GM12878 (cell line): ENCODE measurements at regions not wholly inside any gene's neighbourhood (a gene's known extent, or its start where the extent isn't known, plus 50 kb on each side); places are given as distances from the start of the nearest gene placed in this dataset.

Source experiments
- ATAC-seq: fragments of 200-7000 bp; cut with Tn5 transposase; 3 replicates; pipeline ENCODE4 v1.9.1; 2020; ENCODE audit warnings: mild to moderate bottlenecking, moderate library complexity
- BruUV-seq: library from RNA; stranded (reverse); fragments of 400-500 nt; replicated peaks from 2 replicates; lab custom pipeline; 2021; lab: Mats Ljungman, UMichigan
- CTCF ChIA-PET: fragments of 300-600 bp; sonication (Branson Sonifier 250); formaldehyde crosslinking; extraction: SDS; loops from one replicate; lab custom pipeline; 2021; ENCODE audit warnings: inconsistent platforms; lab: Yijun Ruan, JAX
- POLR2A ChIA-PET: fragments of 350-600 bp; formaldehyde crosslinking; extraction: SDS; loops from one replicate; lab custom pipeline; 2021; ENCODE audit warnings: inconsistent platforms; lab: Charles Lee
- RAD21 ChIA-PET: fragments of 300-600 bp; sonication (Branson Sonifier 250); formaldehyde crosslinking; loops from one replicate; lab custom pipeline; 2023; ENCODE audit warnings: antibody characterized with exemption; ENCODE audit not compliant: unreplicated experiment; lab: Charles Lee
- SMC1A ChIA-PET: fragments of 300-600 bp; sonication (Branson Sonifier 250); formaldehyde crosslinking; loops from one replicate; lab custom pipeline; 2023; ENCODE audit not compliant: unreplicated experiment, uncharacterized antibody; lab: Charles Lee
- DNase-seq: peaks from one replicate; pipeline ENCODE4 v3.0.0-alpha.2; 2011; ENCODE audit warnings: low read depth, low spot score
- FAIRE-seq: peaks from 3 replicates; lab custom pipeline; 2011; peaks lifted over from hg19 to GRCh38; lab: Jason Lieb, UNC
- H2AFZ ChIP-seq: 2 replicates; pipeline ENCODE4 v1.6.0; 2011; ENCODE audit warnings: low read depth, low read length, control low read depth; ENCODE audit not compliant: control insufficient read depth
- H3K27ac ChIP-seq: 2 replicates; pipeline ENCODE4 v1.5.1; 2011; ENCODE audit warnings: control low read depth; ENCODE audit not compliant: control insufficient read depth, insufficient read depth
- H3K27me3 ChIP-seq, 2 experiments: replicated peaks in 1 of 2; 2 replicates each; pipeline versions ENCODE4 v1.6.0 to v1.6.1; 2011; ENCODE audit warnings: low read length in 1 of 2; ENCODE audit not compliant: control insufficient read depth in 2 of 2, insufficient read depth in 2 of 2
- H3K36me3 ChIP-seq, 2 experiments: 2 replicates each; pipeline ENCODE4 v1.5.1; 2011; ENCODE audit warnings: low read length in 1 of 2; ENCODE audit not compliant: control insufficient read depth in 2 of 2, insufficient read depth in 2 of 2
- H3K4me1 ChIP-seq: 2 replicates; pipeline ENCODE4 v1.6.1; 2011; ENCODE audit warnings: mild to moderate bottlenecking, low read length, moderate library complexity, mixed read lengths; ENCODE audit not compliant: control insufficient read depth, insufficient read depth
- H3K4me2 ChIP-seq: 2 replicates; pipeline ENCODE4 v1.6.0; 2011; ENCODE audit warnings: control low read depth; ENCODE audit not compliant: control insufficient read depth, insufficient read depth
- H3K4me3 ChIP-seq: fragments of 200-600 bp; sonication (generic); 2 replicates; pipeline ENCODE4 v1.5.1; 2016
- H3K79me2 ChIP-seq: 2 replicates; pipeline ENCODE4 v1.6.0; 2011; ENCODE audit warnings: low read length; ENCODE audit not compliant: control insufficient read depth, insufficient read depth
- H3K9ac ChIP-seq: 2 replicates; pipeline ENCODE4 v1.8.0; 2011; ENCODE audit warnings: low read length, control low read depth, mixed read lengths; ENCODE audit not compliant: control insufficient read depth, insufficient read depth
- H3K9me3 ChIP-seq: replicated peaks from 3 replicates; pipeline ENCODE4 v1.5.1; 2011; ENCODE audit warnings: mild to moderate bottlenecking, low read length; ENCODE audit not compliant: control insufficient read depth, insufficient read depth
- H4K20me1 ChIP-seq: 2 replicates; pipeline ENCODE4 v1.6.0; 2011; ENCODE audit not compliant: control insufficient read depth, insufficient read depth
- CEBPZ ChIP-seq: fragments of 150-350 bp; IDR thresholded peaks from 2 replicates; pipeline ENCODE4 v1.6.1; 2016; ENCODE audit warnings: low read depth, low read length
- FOXK2 ChIP-seq: fragments of 450-650 bp; IDR thresholded peaks from 2 replicates; pipeline ENCODE4 v1.6.1; 2017; ENCODE audit warnings: mild to moderate bottlenecking, moderate library complexity
- FOXM1 ChIP-seq: IDR thresholded peaks from 2 replicates; pipeline ENCODE4 v1.6.1; 2012; ENCODE audit warnings: low read depth, mild to moderate bottlenecking, inconsistent platforms, low read length, moderate library complexity
- MTA3 ChIP-seq: IDR thresholded peaks from 2 replicates; pipeline ENCODE4 v1.6.1; 2012; ENCODE audit warnings: low read length, inconsistent platforms, borderline replicate concordance
- TARDBP ChIP-seq: IDR thresholded peaks from 2 replicates; pipeline ENCODE4 v1.6.1; 2016; ENCODE audit warnings: borderline replicate concordance
- WGBS: methylation state at CpG from one replicate; pipeline ENCODE4 v1.1.6; 2016; ENCODE audit warnings: low lambda C conversion rate; ENCODE audit not compliant: insufficient replicate concordance, insufficient coverage; ENCODE audit errors: missing lambda C conversion rate; 5-methylcytosine and 5-hydroxymethylcytosine counted together
- in situ Hi-C: fragments of 300-500 bp; cut with MboI; formaldehyde crosslinking; loops from 9 replicates; pipeline ENCODE4 v1.14.3; 2018; ENCODE audit warnings: mixed read lengths
- intact Hi-C: fragments of 100-400 bp; cut with micrococcal nuclease; formaldehyde crosslinking; loops from one replicate; pipeline ENCODE4 v1.14.2; 2022; ENCODE audit not compliant: unreplicated experiment
- TF ChIP-seq, protein P1 (sequence below): fragments of 450-650 bp; IDR thresholded peaks from 2 replicates; pipeline ENCODE4 v1.6.1; 2018; ENCODE audit warnings: borderline replicate concordance, mild to moderate bottlenecking; ENCODE audit not compliant: partially characterized antibody

GRCh38 chr4:175103403-175103802 lies 185.2 kb downstream of the ADAM29 start:
- no peaks in the 10 kb centered on the region for H3K36me3 ChIP-seq
- DNase-seq (no peak), FAIRE-seq (no peak), ATAC-seq (no peak)
- CTCF ChIA-PET, result no interaction called here
- intact Hi-C loops (no loop called here), in situ Hi-C loops (no loop called here)
- H2AFZ ChIP-seq, result no peak overlapping the region
- POLR2A ChIA-PET, result no interaction called here
- no peak overlapping the region for H3K4me3 ChIP-seq
- no peaks in the 10 kb centered on the region for H3K4me1 ChIP-seq
- RAD21 ChIA-PET, result no interaction called here
- H4K20me1 ChIP-seq, result no peaks in the 10 kb centered on the region
- no peaks in the 10 kb centered on the region for H3K79me2 ChIP-seq
- 0% methylated on average over 2 of the region's 2 CpGs for WGBS
- no TSS peak for BruUV-seq
- TF ChIP-seq CEBPZ, result no peak
- no peak for TF ChIP-seq MTA3
- no peak for TF ChIP-seq FOXM1
- TF ChIP-seq TARDBP, result no peak
- no peak for TF ChIP-seq FOXK2
- TF ChIP-seq, protein P1, sequence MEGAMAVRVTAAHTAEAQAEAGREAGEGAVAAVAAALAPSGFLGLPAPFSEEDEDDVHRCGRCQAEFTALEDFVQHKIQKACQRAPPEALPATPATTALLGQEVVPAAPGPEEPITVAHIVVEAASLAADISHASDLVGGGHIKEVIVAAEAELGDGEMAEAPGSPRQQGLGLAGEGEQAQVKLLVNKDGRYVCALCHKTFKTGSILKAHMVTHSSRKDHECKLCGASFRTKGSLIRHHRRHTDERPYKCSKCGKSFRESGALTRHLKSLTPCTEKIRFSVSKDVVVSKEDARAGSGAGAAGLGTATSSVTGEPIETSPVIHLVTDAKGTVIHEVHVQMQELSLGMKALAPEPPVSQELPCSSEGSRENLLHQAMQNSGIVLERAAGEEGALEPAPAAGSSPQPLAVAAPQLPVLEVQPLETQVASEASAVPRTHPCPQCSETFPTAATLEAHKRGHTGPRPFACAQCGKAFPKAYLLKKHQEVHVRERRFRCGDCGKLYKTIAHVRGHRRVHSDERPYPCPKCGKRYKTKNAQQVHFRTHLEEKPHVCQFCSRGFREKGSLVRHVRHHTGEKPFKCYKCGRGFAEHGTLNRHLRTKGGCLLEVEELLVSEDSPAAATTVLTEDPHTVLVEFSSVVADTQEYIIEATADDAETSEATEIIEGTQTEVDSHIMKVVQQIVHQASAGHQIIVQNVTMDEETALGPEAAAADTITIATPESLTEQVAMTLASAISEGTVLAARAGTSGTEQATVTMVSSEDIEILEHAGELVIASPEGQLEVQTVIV, result no peak
- SMC1A ChIA-PET, result no interaction called here
- no peaks in the 10 kb centered on the region for H3K27me3 ChIP-seq
- no peak overlapping the region for H3K4me2 ChIP-seq
- H3K9ac ChIP-seq, result no peak overlapping the region
- H3K9me3 ChIP-seq, result no peaks in the 10 kb centered on the region
- no peak overlapping the region for H3K27ac ChIP-seq
